GM12865 (cell line): ENCODE measurements at regions not wholly inside any gene's neighbourhood (a gene's known extent, or its start where the extent isn't known, plus 50 kb on each side); places are given as distances from the start of the nearest gene placed in this dataset.
A peak's percentile ranks its signal among the peaks of the same experiment; 100 is the strongest.

Source experiments
- DNase-seq: peaks from one replicate; pipeline ENCODE4 v3.0.0; 2010; ENCODE audit warnings: low read depth
- H3K4me3 ChIP-seq: 2 replicates; pipeline ENCODE4 v1.5.1; 2011; ENCODE audit warnings: mild to moderate bottlenecking, low read depth, low read length, control low read depth
- TF ChIP-seq, protein P1 (sequence below): IDR thresholded peaks from 2 replicates; pipeline ENCODE4 v1.5.1; 2011; ENCODE audit warnings: low read length, control low read depth, low read depth, inconsistent platforms; ENCODE audit not compliant: insufficient read depth; ENCODE audit errors: missing control alignments

DNA sequence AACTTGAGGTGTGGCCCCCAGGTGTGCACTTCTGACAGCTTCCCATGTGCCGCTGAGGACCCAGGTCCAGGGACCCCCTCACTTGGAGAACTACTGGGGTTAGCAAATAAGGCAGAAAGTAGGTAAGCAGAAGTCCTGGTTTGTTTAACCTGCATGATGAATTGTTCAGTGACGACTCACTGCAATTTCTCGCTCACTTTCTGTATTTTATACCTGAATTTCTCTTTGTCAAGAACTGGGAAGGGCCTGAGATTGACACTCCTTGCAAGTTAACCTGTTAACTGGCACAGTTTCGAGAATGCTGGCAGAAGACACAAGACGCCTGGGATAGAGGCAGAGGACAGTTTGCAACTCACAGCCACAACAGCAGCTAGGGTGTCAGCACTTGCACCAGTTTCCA lies 164.5 kb upstream of the NCK2 start:
- no peak for DNase-seq
- no peak overlapping the region for H3K4me3 ChIP-seq
- TF ChIP-seq, protein P1, sequence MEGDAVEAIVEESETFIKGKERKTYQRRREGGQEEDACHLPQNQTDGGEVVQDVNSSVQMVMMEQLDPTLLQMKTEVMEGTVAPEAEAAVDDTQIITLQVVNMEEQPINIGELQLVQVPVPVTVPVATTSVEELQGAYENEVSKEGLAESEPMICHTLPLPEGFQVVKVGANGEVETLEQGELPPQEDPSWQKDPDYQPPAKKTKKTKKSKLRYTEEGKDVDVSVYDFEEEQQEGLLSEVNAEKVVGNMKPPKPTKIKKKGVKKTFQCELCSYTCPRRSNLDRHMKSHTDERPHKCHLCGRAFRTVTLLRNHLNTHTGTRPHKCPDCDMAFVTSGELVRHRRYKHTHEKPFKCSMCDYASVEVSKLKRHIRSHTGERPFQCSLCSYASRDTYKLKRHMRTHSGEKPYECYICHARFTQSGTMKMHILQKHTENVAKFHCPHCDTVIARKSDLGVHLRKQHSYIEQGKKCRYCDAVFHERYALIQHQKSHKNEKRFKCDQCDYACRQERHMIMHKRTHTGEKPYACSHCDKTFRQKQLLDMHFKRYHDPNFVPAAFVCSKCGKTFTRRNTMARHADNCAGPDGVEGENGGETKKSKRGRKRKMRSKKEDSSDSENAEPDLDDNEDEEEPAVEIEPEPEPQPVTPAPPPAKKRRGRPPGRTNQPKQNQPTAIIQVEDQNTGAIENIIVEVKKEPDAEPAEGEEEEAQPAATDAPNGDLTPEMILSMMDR: no peak

DNA sequence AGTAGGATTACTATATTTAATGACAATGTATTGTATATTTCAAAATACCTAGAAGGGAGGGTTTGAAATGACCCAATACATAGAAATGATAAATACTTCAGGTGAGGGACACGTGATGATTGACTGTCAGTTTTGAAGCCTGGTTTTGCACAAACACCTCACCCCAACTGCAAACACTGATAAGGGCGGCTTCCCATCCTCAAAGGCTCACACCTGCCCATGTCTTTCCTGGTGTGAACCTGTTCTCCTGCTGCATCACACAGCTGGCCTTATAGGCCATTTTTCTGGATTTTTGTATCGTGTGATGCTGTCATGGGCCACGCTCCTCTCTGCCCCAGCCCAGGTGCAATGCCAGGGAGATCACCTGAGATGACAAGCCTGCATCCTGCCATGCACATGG lies 166.5 kb upstream of the NCK2 start:
- TF ChIP-seq, protein P1: no peak
- no peak for DNase-seq
- H3K4me3 ChIP-seq: no peak overlapping the region

DNA sequence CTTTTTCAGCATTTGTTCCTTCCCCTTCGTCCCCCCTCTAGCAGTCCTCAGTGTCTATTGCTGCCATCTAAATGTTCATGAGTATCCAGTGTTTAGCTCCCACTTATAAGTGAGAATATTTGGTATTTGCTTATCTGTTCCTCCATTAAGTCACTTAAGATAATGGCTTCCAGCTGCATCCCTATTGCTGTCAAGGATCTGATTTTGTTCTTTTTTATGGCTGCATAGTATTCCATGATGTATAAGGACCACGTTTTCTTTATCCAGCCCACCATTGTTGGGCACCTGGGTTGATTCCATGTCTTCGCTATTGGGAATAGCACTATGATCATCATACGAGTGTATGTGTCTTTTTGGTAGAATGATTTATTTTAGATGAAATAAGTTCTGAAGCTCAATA lies 166.9 kb upstream of the NCK2 start:
- DNase-seq: no peak
- no peak overlapping the region for H3K4me3 ChIP-seq
- TF ChIP-seq, protein P1: no peak

DNA sequence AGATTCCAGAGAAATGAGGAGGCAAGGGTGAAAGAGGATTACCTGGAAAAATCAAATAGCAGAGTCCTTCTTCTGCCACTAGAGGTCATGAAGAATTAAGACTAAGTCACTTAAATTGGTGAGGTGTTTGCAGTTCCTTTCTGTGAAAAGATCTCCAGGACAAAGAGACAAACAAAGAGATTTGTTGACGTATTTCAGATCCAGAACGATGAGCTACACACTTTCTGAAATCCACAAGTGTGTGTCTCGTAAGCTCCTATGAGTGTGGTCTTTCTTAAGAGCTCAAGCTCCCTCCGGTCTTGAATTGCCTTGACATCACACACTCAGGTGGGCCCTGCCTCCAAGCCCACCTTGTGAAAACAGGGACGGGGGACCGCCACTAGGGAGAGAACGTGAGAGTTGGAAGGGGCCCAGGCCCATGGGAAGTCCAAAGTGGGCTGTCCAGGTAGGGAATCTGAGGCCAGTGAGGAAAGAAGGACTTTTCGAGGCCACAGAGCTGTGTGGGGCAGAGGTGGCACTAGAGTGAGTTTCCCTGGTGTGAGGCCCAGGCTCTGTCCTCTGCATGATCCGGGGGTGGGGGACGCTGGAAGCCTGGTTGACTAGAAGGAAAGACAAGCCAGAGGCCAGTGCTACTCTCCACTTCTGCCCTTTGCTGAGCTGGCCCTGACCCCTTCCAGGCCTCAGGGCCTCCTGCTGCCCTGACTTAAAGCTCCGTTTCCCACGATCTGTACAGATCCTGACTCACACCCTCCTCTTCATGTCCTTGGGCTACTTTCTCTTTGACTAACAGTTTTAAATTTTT lies 168.1 kb upstream of the NCK2 start:
- TF ChIP-seq, protein P1: peak; percentile 61
- DNase-seq: peak; percentile 60
- H3K4me3 ChIP-seq: no peak overlapping the region

DNA sequence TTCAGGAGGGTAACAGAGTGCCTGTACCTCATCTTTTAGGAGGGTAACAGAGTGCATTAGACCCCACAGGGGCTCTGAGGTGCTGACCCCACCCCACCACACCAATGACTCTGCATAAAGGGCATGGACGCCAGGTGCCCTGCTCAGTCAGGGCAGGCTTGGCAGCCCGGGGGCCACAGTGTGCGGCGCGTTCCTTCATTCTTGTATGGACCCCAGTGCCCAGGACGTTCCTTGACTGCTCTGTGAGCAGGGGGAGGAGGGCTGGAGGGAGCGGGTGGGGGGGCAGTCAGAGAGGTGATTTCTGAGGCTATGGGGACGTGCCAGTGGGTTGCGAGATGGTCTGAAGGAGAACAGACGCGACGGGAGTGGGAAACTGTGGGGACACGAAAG lies 168.7 kb upstream of the NCK2 start:
- no peak overlapping the region for H3K4me3 ChIP-seq
- TF ChIP-seq, protein P1: no peak
- DNase-seq: no peak

DNA sequence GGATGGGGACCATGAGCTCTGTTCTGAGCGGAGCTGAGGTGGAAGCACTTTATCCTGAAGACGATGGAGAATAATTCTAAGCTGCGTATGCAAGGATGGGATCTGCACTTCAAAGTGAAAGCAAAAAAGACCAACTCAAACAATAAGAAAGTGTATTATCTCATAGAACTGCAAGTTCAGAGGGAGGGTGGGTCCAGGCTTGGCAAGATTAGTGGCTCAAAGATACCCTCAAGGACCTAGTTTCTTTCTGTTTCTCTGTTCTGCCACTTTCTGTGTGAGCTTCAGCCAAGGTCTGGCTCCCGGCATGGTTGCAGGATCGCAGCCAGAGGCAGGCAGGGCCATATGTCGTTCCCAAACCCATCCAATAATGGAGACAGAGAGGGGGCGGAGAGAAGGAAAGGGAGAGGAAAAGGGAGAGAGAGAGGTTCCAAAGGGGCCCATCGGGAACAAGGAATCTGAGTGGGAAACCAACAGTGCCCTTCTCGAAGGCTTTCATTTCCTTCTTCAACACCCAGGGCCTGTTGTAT lies 169.2 kb upstream of the NCK2 start:
- H3K4me3 ChIP-seq: no peak overlapping the region
- TF ChIP-seq, protein P1: no peak
- no peak for DNase-seq

DNA sequence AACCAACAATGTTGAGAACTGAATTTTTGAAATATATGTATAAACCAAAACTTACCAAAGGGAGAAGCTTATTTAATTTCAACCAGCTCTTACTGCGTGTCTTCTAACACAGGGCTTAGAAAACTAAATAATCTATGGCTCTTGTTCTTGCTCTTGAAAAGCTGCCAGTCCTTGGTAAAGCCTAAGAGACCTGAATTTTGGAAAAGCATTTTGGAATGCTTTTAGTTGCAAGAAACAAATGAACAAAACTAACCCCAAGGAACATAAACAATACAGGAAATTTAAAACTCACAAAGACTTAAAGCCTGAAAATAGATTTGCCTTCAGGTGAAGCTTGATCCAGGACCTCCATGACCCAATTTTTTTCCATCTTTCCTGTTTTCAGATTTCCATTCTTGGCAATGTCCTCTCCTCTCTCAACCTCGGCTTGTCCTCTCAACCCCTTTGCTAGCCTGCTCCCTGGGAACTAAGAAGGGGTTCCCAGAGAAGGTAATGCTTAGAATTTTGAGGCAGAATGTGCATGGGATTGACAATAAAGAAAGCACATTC lies 169.8 kb upstream of the NCK2 start:
- TF ChIP-seq, protein P1: no peak
- H3K4me3 ChIP-seq: no peak overlapping the region
- DNase-seq: no peak
